Cardiac muscle cell (in vitro differentiated cells and primary cell): ENCODE measurements at regions not wholly inside any gene's neighbourhood (a gene's known extent, or its start where the extent isn't known, plus 50 kb on each side); places are given as distances from the start of the nearest gene placed in this dataset.

Source experiments
- DNase-seq, 2 donors: peaks; one replicate each; pipeline versions ENCODE4 v3.0.0 to v3.0.0-alpha.2; 2010 to 2017; ENCODE audit warnings: low read depth in 1 of 2, low spot score in 1 of 2
- H3K27ac ChIP-seq: fragments of 200-600 bp; sonication (generic); 2 replicates; pipeline ENCODE4 v1.5.1; 2016
- H3K27me3 ChIP-seq: fragments of 200-600 bp; sonication (generic); 2 replicates; pipeline ENCODE4 v1.6.0; 2016; ENCODE audit warnings: control low read depth
- H3K36me3 ChIP-seq: fragments of 200-600 bp; sonication (generic); 2 replicates; pipeline ENCODE4 v1.5.1; 2016; ENCODE audit warnings: control low read depth
- H3K4me1 ChIP-seq: fragments of 200-600 bp; sonication (generic); 2 replicates; pipeline ENCODE4 v1.8.1; 2017; ENCODE audit warnings: low read depth, mild to moderate bottlenecking, mixed run types
- H3K4me3 ChIP-seq: fragments of 200-600 bp; sonication (generic); 2 replicates; pipeline ENCODE4 v1.5.1; 2016; ENCODE audit warnings: mild to moderate bottlenecking
- H3K9me3 ChIP-seq: fragments of 200-600 bp; sonication (generic); 2 replicates; pipeline ENCODE4 v1.5.1; 2017; ENCODE audit warnings: low read depth, mild to moderate bottlenecking, control low read depth
- CTCF ChIP-seq: IDR thresholded peaks from 2 replicates; pipeline ENCODE4 v1.5.1; 2012; ENCODE audit warnings: low read depth, mild to moderate bottlenecking, low read length

- H3K4me3 ChIP-seq, result no peak overlapping the region
- no peak for TF ChIP-seq CTCF
- no peaks in the 10 kb centered on the region for H3K9me3 ChIP-seq
Observed at GRCh38 chr1:195071461-195071860, 1536.8 kb downstream of the KCNT2 start.

GRCh38 chr1:195065437-195065836, 1542.8 kb downstream of the KCNT2 start:
- Histone ChIP-seq H3K9me3 (no peaks in the 10 kb centered on the region), H3K4me3 (no peak overlapping the region), H3K27me3 (no peaks in the 10 kb centered on the region), H3K27ac (no peak overlapping the region), H3K36me3 (no peaks in the 10 kb centered on the region), H3K4me1 (no peaks in the 10 kb centered on the region)
- DNase-seq, result no peak
- no peak for TF ChIP-seq CTCF

More at GRCh38 chr1:195071461-195071860, 1536.8 kb downstream of the KCNT2 start:
- no peak overlapping the region for H3K27ac ChIP-seq
- no peaks in the 10 kb centered on the region for H3K36me3 ChIP-seq
- no peaks in the 10 kb centered on the region for H3K4me1 ChIP-seq
- DNase-seq, result no peak
- H3K27me3 ChIP-seq, result no peaks in the 10 kb centered on the region

- no peak for DNase-seq
- no peaks in the 10 kb centered on the region for H3K36me3 ChIP-seq
- H3K27ac ChIP-seq, result no peak overlapping the region
- TF ChIP-seq CTCF, result no peak
- H3K4me1 ChIP-seq, result no peaks in the 10 kb centered on the region
- no peaks in the 10 kb centered on the region for H3K27me3 ChIP-seq
- H3K4me3 ChIP-seq, result no peak overlapping the region
- H3K9me3 ChIP-seq, result no peaks in the 10 kb centered on the region
Observed at GRCh38 chr1:195064358-195064757, 1543.9 kb downstream of the KCNT2 start.

- Histone ChIP-seq H3K4me3 (no peak overlapping the region), H3K4me1 (no peaks in the 10 kb centered on the region), H3K9me3 (no peaks in the 10 kb centered on the region), H3K36me3 (no peaks in the 10 kb centered on the region), H3K27ac (no peak overlapping the region), H3K27me3 (no peaks in the 10 kb centered on the region)
- DNase-seq, result no peak
- TF ChIP-seq CTCF, result no peak
Observed at GRCh38 chr1:195054217-195054687, 1554.0 kb downstream of the KCNT2 start.

- no peak overlapping the region for H3K27ac ChIP-seq
- DNase-seq, result no peak
- no peak overlapping the region for H3K4me3 ChIP-seq
- H3K27me3 ChIP-seq, result no peaks in the 10 kb centered on the region
- H3K4me1 ChIP-seq, result no peaks in the 10 kb centered on the region
- no peaks in the 10 kb centered on the region for H3K9me3 ChIP-seq
- no peaks in the 10 kb centered on the region for H3K36me3 ChIP-seq
- no peak for TF ChIP-seq CTCF
Observed at GRCh38 chr1:195053478-195053877, 1554.8 kb downstream of the KCNT2 start.

GRCh38 chr1:195047772-195048171, 1560.5 kb downstream of the KCNT2 start:
- no peaks in the 10 kb centered on the region for H3K27me3 ChIP-seq
- no peak for TF ChIP-seq CTCF
- no peak for DNase-seq
- no peaks in the 10 kb centered on the region for H3K9me3 ChIP-seq
- no peak overlapping the region for H3K4me3 ChIP-seq
- no peak overlapping the region for H3K27ac ChIP-seq
- no peaks in the 10 kb centered on the region for H3K36me3 ChIP-seq
- no peaks in the 10 kb centered on the region for H3K4me1 ChIP-seq
